Stimulated activated naive CD8-positive, alpha-beta T cell treated with anti-CD3 and anti-CD28 coated beads, Interleukin-15, amount 100 ng/mL, for 72 hours (primary cell): ENCODE measurements at regions not wholly inside any gene's neighbourhood (a gene's known extent, or its start where the extent isn't known, plus 50 kb on each side); places are given as distances from the start of the nearest gene placed in this dataset.
A peak's percentile ranks its signal among the peaks of the same experiment; 100 is the strongest.
"Not testable (repeated sequence)": the region's sequence is repeated elsewhere in the genome, so short reads cannot be mapped to it uniquely, and the experiment has no call there.

Source experiments
- ATAC-seq: fragments of 150-1000 bp; cut with Tn5 transposase; 2 replicates; pipeline ENCODE4 v1.10.0; 2021; ENCODE audit warnings: mild to moderate bottlenecking, moderate library complexity
- DNase-seq, 2 donors: peaks; one replicate each; pipeline ENCODE4 v3.0.0; 2021 to 2022
- H3K27ac Mint-ChIP-seq, 2 donors: one replicate each; pipeline ENCODE4 v1.8.0; 2022; ENCODE audit warnings: mild to moderate bottlenecking in 2 of 2, mixed read lengths in 2 of 2, moderate library complexity in 2 of 2
- H3K27me3 Mint-ChIP-seq: one replicate; pipeline ENCODE4 v1.8.0; 2022; ENCODE audit warnings: mixed read lengths
- H3K4me1 Mint-ChIP-seq: one replicate; pipeline ENCODE4 v1.8.0; 2022; ENCODE audit warnings: mild to moderate bottlenecking, mixed read lengths
- H3K4me3 Mint-ChIP-seq, 2 donors: one replicate each; pipeline ENCODE4 v1.8.0; 2022; ENCODE audit warnings: mild to moderate bottlenecking in 2 of 2, mixed read lengths in 2 of 2, moderate library complexity in 1 of 2
- H3K9me3 Mint-ChIP-seq, 2 donors: one replicate each; pipeline ENCODE4 v1.8.0; 2022; ENCODE audit warnings: mixed read lengths in 2 of 2

DNA sequence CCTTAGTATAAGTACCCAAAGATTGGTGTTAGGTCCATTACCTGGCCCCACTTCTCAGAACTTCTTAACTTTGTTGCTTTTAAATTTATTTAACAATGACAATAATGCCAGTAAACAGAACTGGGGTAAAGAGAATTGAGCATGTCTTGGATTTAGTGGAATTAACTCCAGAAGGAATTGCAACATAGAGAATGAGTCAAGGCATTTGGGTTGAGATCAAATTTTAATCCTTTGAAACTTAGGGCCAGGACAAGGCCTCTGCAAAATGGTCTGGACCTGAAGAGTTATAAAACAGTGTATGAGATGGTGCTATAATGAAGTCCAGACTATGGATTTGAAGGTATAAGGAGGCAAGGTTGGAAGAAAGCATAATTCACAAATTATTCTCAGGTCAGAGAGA, 1030.4 kb downstream of the SLITRK5 start:
- no peaks in the 10 kb centered on the region for H3K27me3 Mint-ChIP-seq
- no peaks in the 10 kb centered on the region for H3K4me1 Mint-ChIP-seq
- H3K4me3 Mint-ChIP-seq: no peak overlapping the region
- no peak overlapping the region for H3K27ac Mint-ChIP-seq
- DNase-seq (no peak), ATAC-seq (no peak)
- peaks cover 1 to 8% of the 10 kb centered on the region in 2 donors for H3K9me3 Mint-ChIP-seq

DNA sequence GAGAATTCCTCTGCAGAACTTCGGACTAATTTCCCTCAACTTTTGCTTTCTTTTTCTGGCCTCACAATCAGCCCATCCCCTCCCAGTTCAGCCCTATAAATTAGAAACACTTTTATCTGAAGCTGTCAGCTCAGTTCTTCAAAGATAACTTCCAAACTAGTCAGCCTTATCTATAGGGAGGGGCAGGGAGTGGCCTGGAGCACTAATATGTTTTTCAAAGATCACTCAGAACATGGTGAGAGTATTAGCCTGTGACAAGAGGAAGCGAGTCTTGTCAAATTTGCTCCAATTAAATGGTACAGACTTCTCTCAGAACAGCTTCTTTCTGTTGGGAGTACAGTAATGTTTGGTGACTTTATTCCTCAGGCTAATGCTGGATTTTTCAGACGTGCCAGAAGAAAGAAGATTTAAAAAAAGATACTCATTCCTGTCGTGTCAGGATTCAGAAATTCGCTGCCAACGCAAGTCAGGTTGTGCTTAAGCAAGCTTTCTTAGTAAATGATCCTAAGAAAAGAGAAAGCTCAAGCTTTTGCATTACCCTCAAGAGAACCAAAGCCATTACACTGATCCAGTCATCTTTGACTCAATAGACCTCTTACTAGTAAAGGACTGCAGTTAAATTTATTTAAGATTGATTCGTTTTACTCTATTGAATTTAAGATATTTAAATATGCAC, 1033.6 kb downstream of the SLITRK5 start:
- no peak for ATAC-seq
- H3K4me3 Mint-ChIP-seq: peak overlapping the region; percentile 26 to 39
- no peak overlapping the region for H3K27ac Mint-ChIP-seq

DNA sequence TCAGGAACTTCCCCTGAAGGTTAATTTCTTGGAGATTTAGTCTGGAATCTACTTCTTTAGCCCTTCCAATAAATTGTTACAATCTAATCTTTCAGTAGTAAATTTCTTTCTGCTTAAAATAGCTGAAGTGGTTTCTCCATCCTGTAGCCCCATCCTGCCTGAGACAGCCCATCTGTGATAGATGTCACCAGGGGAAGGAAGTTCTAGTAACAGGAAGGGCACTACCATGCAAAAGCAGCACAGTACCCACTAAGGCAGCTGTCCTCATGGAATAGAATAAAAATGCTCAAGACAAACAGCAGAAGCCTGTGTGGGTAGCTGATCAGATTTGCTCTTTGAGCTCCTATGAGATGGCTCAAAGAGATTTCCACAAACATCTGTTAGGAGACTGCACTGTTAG, 1036.5 kb downstream of the SLITRK5 start:
- Mint-ChIP-seq H3K4me3 (no peak overlapping the region), H3K4me1 (no peaks in the 10 kb centered on the region), H3K9me3 (peaks cover 0 to 6% of the 10 kb centered on the region in 2 donors), H3K27me3 (no peaks in the 10 kb centered on the region), H3K27ac (peak overlapping the region in 1 of 2 donors; percentile 38)
- DNase-seq (no peak), ATAC-seq (no peak)

More for the DNA sequence above, 1033.6 kb downstream of the SLITRK5 start:
- no peak for DNase-seq
- Mint-ChIP-seq H3K27me3 (no peaks in the 10 kb centered on the region), H3K4me1 (no peaks in the 10 kb centered on the region), H3K9me3 (peaks cover 0 to 6% of the 10 kb centered on the region in 2 donors)

DNA sequence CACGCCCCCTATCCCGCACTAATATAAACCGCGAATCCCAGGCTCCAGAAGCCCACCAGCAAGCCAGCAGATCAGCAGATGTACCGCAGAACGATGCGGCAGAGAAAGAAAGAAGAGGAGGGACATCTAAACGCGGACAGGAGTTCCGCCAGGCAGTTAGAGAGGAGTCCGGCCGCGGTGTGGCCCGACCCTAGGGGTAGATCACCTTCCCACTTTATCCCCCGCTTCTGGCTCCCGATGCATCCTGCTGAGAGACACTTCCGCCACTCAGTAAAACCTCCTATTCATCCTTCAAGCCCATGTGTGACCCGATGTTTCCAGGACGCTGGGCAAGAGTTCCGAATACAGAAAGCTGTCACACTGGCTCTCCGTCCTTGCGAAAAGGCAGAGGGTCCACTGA, 1046.8 kb downstream of the SLITRK5 start:
- Mint-ChIP-seq H3K27me3 (no peaks in the 10 kb centered on the region), H3K4me1 (no peaks in the 10 kb centered on the region), H3K4me3 (no peak overlapping the region), H3K27ac (no peak overlapping the region), H3K9me3 (peaks cover 0 to 7% of the 10 kb centered on the region in 2 donors)
- no peak for ATAC-seq
- DNase-seq: no peak

DNA sequence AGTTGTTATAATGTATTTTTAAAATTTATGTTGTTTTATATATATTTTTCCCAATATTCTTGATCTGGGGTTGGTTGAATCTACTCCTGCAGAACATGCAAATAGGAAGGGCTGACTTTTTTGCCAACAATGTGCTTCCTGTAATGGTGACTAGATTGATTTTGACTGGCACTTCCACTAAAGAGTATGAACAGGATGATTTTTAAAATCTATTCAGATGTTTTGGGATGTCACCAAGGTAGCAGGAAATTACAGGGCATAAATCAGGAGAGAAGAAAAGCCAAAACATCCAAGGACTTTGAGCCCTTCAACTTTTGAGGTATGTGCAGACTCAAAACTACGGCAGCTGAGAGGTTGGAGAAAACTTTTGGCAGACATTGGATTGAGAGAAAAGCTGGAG, 1047.6 kb downstream of the SLITRK5 start:
- DNase-seq: no peak
- Mint-ChIP-seq H3K9me3 (peaks cover 6 to 14% of the 10 kb centered on the region in 2 donors), H3K4me3 (no peak overlapping the region), H3K4me1 (no peaks in the 10 kb centered on the region), H3K27me3 (no peaks in the 10 kb centered on the region), H3K27ac (no peak overlapping the region)
- ATAC-seq: no peak

DNA sequence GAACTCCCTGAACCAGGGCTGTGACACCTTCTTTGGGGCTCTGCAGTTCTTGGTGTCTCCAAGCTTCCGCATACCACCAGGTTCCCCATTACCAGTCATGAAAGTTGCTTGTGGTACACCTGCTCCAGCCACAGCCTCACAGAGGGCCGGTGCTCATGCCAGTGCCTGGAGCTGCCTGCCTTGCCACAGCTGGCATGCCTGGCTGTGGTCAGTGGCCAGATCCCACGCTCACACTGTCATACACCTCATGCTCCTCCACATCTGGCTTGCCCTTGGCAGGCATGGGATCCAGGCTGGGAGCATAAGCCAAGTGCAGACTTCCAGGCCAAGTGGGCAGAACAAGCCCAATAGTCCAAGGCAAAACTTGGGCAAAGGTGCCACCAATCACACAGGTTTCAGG, 1054.9 kb downstream of the SLITRK5 start:
- ATAC-seq: no peak
- no peak for DNase-seq
- Mint-ChIP-seq H3K27ac (no peak overlapping the region), H3K9me3 (peaks cover 8 to 23% of the 10 kb centered on the region in 2 donors), H3K27me3 (no peaks in the 10 kb centered on the region), H3K4me3 (no peak overlapping the region), H3K4me1 (no peaks in the 10 kb centered on the region)

DNA sequence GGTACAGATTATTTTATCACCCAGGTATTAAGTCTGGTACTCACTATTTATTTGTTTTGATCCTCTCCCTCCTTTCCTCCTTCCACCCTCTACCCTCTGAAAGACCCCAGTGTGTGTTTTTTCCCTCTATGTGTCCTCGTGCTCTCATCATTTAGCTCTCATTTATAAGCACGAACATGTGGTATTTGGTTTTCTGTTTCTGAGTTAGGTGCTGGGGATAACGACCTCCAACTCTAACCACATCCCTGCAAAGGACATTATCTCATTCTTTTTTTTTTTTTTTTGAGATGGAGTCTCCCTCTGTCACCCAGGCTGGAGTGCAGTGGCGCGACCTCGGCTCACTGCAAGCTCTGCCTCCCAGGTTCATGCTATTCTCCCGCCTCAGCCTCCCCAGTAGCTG, 1056.1 kb downstream of the SLITRK5 start:
- not testable (repeated sequence) for DNase-seq, H3K27ac Mint-ChIP-seq, H3K4me3 Mint-ChIP-seq, H3K4me1 Mint-ChIP-seq, H3K27me3 Mint-ChIP-seq, ATAC-seq
- peaks cover 8 to 23% of the 10 kb centered on the region in 2 donors for H3K9me3 Mint-ChIP-seq

DNA sequence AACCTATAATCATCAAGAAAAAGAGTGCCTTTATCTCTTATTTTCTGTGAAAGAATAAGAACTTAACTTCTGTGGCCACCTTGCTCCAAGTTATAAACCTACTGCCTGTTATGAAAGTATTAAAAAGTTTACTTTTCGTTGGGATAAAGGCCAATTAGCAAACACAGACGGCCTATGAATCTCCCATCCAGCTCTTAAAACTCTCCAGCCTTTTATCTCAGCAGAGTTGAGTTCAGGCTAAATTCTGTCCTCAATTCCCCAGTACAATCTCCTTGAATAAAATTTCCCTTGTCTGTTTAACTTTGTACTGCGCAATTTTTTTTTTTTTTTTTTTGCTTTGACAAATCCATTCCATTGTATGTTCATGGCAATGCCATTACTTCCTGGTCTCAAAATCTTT, 1058.4 kb downstream of the SLITRK5 start:
- no peak overlapping the region for H3K4me3 Mint-ChIP-seq
- H3K27ac Mint-ChIP-seq: no peak overlapping the region
- H3K4me1 Mint-ChIP-seq: no peaks in the 10 kb centered on the region
- no peaks in the 10 kb centered on the region for H3K27me3 Mint-ChIP-seq
- DNase-seq (no peak), ATAC-seq (no peak)
- peaks cover 0 to 12% of the 10 kb centered on the region in 2 donors for H3K9me3 Mint-ChIP-seq

DNA sequence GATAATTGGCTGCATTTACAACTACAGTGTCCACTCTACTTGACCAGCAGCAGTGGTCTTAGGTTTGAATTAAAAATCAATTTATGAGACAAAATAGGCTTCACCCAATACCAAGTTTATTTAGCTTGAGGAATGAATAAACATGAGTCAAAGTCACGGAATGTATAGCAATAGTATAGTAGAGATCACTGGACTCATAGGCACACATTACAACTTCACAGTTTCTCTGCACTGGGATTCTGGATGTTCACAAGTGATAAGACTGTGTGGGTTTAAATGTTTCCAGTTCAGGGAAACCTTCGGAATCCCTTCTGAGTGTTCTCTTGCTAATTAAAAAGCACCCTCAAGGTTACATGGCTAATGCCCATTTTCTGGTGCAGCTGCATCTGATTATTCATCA, 1064.9 kb downstream of the SLITRK5 start:
- Mint-ChIP-seq H3K27ac (no peak overlapping the region), H3K9me3 (peaks cover 0 to 7% of the 10 kb centered on the region in 2 donors), H3K27me3 (no peaks in the 10 kb centered on the region), H3K4me3 (no peak overlapping the region), H3K4me1 (no peaks in the 10 kb centered on the region)
- DNase-seq: no peak
- no peak for ATAC-seq

DNA sequence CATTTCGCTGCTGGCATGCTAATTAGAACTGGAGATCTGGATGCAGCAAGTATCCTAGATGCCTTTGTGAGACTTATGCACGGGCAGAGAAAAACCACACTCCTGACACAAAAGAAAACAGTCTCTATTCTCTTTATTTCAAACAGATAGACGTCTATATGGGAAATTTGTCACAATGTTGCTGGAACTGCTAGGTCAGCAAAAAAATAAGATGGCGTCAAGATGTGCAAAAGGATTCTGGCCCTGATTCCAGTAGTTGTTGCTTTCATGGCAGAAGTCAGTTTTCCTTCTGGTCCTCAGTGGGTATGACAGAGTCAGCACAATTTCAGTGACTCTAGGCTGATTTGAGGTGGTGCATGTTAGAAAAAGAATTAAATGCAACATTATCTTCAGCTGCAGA, 1068.0 kb downstream of the SLITRK5 start:
- DNase-seq (no peak), ATAC-seq (no peak)
- no peak overlapping the region for H3K4me3 Mint-ChIP-seq
- no peaks in the 10 kb centered on the region for H3K4me1 Mint-ChIP-seq
- H3K27ac Mint-ChIP-seq: no peak overlapping the region
- H3K9me3 Mint-ChIP-seq: peaks cover 5 to 14% of the 10 kb centered on the region in 2 donors
- H3K27me3 Mint-ChIP-seq: no peaks in the 10 kb centered on the region

DNA sequence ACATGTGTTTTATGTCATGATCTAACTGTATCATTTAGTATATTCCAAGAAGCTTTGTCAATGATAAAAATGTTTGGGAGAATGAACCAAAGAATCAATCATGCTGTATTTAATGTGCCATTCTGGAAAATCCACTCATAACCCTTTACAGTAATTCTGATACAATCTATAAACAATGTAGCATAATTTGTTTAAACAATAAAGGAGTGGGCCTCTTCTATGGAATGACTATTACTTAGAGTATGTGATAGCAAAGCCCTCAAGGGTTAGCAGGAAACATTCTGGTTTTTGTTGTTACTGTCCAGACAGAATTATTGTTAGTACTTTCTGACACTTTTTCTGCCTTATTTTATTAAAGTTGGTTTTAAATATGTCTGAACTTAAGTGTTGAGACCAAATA, 1073.1 kb downstream of the SLITRK5 start:
- Mint-ChIP-seq H3K27ac (no peak overlapping the region), H3K27me3 (no peaks in the 10 kb centered on the region), H3K4me3 (no peak overlapping the region), H3K9me3 (peaks cover 5 to 8% of the 10 kb centered on the region in 2 donors), H3K4me1 (no peaks in the 10 kb centered on the region)
- DNase-seq (no peak), ATAC-seq (no peak)

DNA sequence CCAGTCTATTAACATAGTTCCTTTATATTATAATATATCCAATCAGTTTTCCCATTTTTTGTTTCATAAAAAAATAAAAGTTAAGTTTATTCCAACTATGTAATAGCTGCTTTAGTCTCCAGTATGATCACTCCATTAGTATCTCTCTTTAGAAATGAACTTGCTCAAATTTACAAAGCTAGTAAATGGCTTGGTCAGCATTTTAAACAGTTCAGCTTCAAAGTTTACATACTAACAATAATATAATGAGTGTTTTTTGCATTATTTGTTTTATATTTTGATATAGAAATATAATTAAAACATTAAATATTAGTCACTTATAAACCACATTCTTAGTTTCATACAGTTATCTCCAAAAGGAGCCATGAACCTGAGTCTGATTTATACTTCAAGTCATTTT, 1073.8 kb downstream of the SLITRK5 start:
- no peak for DNase-seq
- H3K27ac Mint-ChIP-seq: no peak overlapping the region

DNA sequence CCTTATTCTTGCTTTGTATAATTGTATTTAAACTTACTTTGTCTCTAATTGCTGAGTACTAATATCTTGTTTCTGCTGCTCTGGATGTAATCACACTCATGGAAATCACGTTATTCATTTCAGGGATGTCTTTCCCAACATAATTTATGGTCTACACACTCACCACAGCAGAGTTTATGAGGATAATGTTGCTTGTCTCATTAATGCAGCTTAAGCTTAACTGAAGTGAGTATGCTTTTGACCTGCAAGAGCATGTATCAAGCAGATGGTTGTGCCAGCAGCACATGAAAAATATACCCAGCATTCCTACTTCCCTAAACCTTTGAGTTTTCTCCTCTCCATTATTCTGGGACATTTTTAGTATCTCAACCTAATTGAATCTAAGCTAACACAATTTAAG, 1080.9 kb downstream of the SLITRK5 start:
- no peak overlapping the region for H3K27ac Mint-ChIP-seq
- no peak for DNase-seq
- H3K4me3 Mint-ChIP-seq: no peak overlapping the region
- H3K9me3 Mint-ChIP-seq: peaks cover 0 to 5% of the 10 kb centered on the region in 2 donors
- H3K4me1 Mint-ChIP-seq: no peaks in the 10 kb centered on the region
- H3K27me3 Mint-ChIP-seq: no peaks in the 10 kb centered on the region
- no peak for ATAC-seq

More for the DNA sequence above, 1073.8 kb downstream of the SLITRK5 start:
- no peak overlapping the region for H3K4me3 Mint-ChIP-seq
- peaks cover 5 to 7% of the 10 kb centered on the region in 2 donors for H3K9me3 Mint-ChIP-seq
- ATAC-seq: no peak
- no peaks in the 10 kb centered on the region for H3K27me3 Mint-ChIP-seq
- H3K4me1 Mint-ChIP-seq: no peaks in the 10 kb centered on the region

DNA sequence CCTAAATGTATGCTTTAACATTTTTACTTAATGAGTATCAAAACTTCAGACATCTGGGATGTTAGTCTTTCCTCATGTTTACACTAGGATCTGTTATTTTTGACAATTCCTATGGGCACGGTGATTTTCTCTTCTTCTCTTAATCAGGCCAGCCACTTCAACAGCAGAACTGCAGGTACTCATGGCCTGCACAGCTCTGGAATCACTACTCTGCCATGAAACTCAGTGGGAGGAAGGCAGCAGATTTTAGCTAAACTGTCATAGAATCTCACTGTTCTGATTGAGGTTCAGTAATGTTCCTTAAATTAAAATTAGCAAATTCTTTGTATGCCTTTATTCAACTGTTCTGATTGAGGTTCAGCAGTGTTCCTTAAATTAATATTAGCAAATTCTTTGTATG, 1083.0 kb downstream of the SLITRK5 start:
- Mint-ChIP-seq H3K9me3 (peaks cover 5 to 10% of the 10 kb centered on the region in 2 donors), H3K4me3 (no peak overlapping the region), H3K27me3 (no peaks in the 10 kb centered on the region), H3K4me1 (no peaks in the 10 kb centered on the region), H3K27ac (no peak overlapping the region)
- no peak for DNase-seq
- ATAC-seq: no peak

DNA sequence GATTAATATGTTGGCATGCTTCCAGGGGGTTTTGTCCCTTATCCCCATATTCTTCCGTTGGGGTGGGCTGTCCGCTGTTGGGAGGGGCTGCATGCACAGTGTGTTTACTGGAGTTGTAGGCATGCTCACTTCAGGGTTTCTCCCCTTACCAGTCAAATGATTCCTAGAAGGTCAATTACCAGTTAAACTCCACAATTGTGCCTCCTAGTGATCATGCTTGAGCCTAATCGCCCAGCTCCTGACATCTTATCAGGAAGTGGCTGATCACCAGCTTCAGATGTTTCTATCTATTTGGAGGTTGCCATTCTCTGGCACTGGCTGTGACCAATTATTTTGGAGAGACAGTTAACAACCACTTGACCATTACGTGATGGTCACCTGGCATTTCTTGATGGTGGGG, 1090.0 kb downstream of the SLITRK5 start:
- DNase-seq (no peak), ATAC-seq (no peak)
- peaks cover 0 to 10% of the 10 kb centered on the region in 2 donors for H3K9me3 Mint-ChIP-seq
- H3K27me3 Mint-ChIP-seq: no peaks in the 10 kb centered on the region
- no peaks in the 10 kb centered on the region for H3K4me1 Mint-ChIP-seq
- no peak overlapping the region for H3K27ac Mint-ChIP-seq
- H3K4me3 Mint-ChIP-seq: no peak overlapping the region

DNA sequence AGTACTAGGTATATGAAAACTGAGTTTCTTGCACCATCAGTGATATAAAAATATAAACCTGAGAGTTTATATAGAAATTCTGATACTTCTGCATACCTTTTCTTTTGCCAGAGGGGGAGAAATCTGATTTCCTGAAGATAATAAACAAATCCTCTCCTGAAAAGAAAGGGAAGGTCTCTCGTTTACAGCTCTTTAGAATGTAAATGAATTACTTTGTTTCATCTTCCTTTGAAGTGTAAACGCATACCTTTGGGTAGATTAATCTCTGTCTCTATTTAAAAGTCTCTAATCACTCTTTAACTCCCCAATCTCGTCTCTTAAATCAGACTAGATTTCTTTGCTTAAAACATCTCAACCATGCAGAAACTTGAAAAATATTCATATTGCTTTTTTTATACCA, 1092.9 kb downstream of the SLITRK5 start:
- H3K27ac Mint-ChIP-seq: no peak overlapping the region
- DNase-seq: no peak
- H3K4me1 Mint-ChIP-seq: no peaks in the 10 kb centered on the region
- ATAC-seq: no peak
- no peaks in the 10 kb centered on the region for H3K27me3 Mint-ChIP-seq
- H3K4me3 Mint-ChIP-seq: no peak overlapping the region
- no peaks in the 10 kb centered on the region for H3K9me3 Mint-ChIP-seq

DNA sequence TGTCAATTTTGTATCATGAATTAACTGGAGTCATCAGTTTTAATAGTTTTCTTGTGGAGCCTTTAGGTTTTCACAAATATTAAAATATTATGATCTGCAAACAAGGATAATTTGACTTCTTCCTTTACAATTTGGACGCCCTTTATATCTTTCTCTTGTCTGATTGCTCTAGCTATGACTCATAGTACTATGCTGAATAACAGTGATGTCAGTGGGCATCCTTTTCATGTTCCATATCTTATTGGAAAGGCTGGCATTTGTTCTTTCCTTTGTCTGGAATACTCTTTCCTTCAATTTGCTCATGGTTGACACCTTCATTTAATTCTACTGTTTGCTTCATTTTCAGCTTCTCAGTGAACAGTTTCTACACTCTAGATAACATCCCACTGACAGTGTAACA, 1129.3 kb downstream of the SLITRK5 start:
- H3K9me3 Mint-ChIP-seq: peaks cover 0 to 6% of the 10 kb centered on the region in 2 donors
- no peaks in the 10 kb centered on the region for H3K4me1 Mint-ChIP-seq
- no peak overlapping the region for H3K27ac Mint-ChIP-seq
- no peak for ATAC-seq
- no peak overlapping the region for H3K4me3 Mint-ChIP-seq
- DNase-seq: no peak
- no peaks in the 10 kb centered on the region for H3K27me3 Mint-ChIP-seq
